ENCODE measurements at regions not wholly inside any gene's neighbourhood (a gene's known extent, or its start where the extent isn't known, plus 50 kb on each side); places are given as distances from the start of the nearest gene placed in this dataset.

DNA sequence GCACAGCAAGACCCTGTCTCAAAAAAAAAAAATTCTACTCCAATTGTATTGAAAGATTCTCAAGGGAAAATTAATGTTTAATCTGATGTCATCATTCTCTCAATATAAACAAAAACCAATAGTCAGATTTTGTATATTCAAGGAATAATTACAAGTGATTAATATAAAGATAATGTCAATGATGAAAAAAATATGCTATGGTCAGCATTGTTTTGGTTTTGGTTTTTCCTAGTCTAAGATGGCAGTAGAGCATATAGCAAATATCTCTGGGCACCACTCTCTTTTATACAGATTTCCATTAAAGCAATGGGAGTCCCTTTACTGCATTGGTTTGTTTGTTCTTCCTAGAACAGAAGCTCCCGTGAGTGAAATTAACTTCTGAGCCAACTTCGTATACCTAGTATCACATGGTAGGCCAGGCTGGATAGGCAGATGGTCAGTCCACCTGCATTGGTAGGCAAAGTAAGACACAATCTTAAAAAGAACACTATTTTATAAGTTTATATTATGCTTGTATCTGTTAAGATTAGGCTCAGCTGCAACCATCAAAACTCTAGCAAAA lies 523.8 kb upstream of the JARID2 start:
- intact Hi-C loops (cut with micrococcal nuclease) = no loop called here

- intact Hi-C loops (cut with micrococcal nuclease) = no loop called here
These were observed 523.2 kb upstream of the JARID2 start for GRCh38 chr6:14722704-14723103.

- intact Hi-C loops (cut with micrococcal nuclease) = no loop called here
These were observed 522.3 kb upstream of the JARID2 start for GRCh38 chr6:14723535-14724086.

DNA sequence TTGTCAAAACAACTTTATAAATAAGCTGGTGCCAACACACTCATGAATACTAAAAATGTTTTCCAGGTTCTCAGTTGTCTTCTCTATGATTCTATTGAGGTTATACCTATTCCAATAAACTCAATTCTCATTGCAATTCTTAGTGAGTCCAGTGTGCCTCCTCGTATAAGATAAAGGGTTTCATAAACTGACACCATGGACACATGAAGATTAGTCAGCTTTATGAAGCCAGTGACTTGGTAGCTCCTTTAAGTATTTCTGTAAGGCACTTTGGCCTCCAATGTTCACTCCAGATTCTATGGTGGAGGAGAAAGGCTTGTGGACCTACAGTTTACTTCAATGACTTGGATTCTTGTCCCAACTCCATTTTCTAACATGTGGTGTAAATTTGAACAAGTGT lies 521.3 kb upstream of the JARID2 start:
- intact Hi-C loops (cut with micrococcal nuclease) = no loop called here

- intact Hi-C loops (cut with micrococcal nuclease) = no loop called here
These were observed 518.9 kb upstream of the JARID2 start for GRCh38 chr6:14726816-14727493.

- intact Hi-C loops (cut with micrococcal nuclease) = no loop called here
These were observed 518.1 kb upstream of the JARID2 start for GRCh38 chr6:14727494-14728395.

DNA sequence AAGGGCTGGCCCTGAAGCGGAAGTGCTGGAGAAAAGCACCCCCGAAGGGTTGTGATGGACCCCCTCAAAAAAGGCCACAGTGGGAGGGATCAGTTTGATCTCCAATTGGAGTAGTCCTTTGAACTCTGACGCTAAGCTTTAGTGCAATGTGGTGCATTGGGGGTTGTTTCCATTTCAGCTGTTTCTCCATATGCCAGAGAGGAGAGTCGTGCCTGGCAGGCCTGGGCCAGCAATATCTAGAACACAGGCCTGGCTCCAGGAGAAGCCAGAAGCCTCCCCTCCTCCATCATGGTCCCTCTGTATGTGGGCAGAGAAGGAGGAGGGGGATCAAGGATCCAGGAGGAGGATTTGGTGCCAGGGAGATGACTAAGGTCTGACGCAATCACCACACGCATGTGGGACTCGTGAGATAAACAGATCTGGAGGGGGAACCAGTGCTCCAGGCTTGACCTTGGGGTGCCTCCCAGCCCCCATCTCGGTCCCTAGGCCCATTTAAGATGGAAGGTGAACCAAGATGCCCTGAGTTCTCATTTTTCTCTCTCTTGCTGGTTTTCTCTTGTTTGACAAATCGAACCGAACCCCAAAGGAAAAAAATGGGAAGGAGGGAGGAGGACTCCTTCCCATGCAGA lies 517.4 kb upstream of the JARID2 start:
- intact Hi-C loops (cut with micrococcal nuclease) = no loop called here

DNA sequence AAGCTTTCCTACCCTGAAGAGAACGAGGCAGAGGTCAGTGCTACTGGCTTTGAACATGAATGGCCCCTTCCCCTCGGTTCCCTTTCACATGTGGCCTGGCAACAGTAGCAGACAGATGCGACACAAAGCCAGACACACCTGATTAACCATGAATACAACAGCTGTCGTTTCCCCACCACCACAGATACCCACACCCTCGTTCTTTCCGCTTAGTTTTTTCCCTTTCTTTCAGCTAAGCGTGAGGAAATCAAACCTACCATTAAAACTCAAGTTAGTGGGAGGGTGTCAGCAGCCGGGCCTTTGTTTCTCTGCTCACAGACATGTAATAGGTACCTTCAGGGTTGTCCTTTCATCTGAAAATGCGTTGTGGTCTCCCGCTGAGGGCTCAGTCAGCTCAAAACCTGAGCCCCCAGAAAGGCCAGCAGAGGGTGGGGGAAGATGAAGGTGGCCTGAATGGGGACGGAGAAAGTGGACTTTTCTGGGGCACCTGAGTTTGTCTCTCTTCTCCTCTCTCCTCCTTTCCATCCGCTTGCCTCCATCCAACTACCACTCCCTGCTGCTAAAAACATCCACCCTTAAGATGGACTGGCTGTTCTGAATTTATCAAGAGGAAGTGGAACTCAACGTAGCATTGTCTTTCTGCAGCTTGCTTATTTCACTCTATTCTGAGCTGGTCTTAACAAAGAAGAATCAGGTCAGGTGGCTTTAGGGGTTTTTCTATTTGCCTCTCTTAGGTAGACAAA lies 516.6 kb upstream of the JARID2 start:
- intact Hi-C loops (cut with micrococcal nuclease) = no loop called here

DNA sequence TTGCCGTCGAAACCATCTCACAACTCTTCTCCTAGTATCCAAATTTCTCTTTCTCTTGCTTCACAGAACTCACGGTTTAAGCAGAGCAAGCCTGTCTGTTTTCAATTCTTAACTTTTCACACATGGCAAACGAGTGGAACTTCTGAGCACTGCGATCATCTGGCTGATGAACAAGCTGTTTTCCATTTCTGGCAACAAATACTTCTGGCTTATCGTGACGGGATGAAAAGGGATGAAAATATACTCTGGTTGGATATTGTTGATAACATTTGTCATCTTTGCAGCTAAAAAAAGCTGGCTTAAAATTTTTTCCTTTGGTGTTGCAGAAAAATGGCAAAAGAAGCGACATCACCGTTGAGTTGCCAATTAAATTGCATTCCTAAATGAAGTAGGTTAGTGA lies 515.2 kb upstream of the JARID2 start:
- intact Hi-C loops (cut with micrococcal nuclease) = no loop called here

GRCh38 chr6:14731611-14732010 lies 514.3 kb upstream of the JARID2 start:
- intact Hi-C loops (cut with micrococcal nuclease) = loop anchor here (2.0 kb wide), 1 partner anchor 17 kb away; no protein-coding TSS in a partner anchor

GRCh38 chr6:14732226-14732843 lies 513.5 kb upstream of the JARID2 start:
- intact Hi-C loops (cut with micrococcal nuclease) = loop anchor here (2.0 kb wide), 1 partner anchor 16 kb away; no protein-coding TSS in a partner anchor

GRCh38 chr6:14732844-14733757 lies 512.8 kb upstream of the JARID2 start:
- intact Hi-C loops (cut with micrococcal nuclease) = loop anchor here (1.0 to 2.0 kb wide), 8 partner anchors 16 to 512 kb away; no protein-coding TSS in a partner anchor

DNA sequence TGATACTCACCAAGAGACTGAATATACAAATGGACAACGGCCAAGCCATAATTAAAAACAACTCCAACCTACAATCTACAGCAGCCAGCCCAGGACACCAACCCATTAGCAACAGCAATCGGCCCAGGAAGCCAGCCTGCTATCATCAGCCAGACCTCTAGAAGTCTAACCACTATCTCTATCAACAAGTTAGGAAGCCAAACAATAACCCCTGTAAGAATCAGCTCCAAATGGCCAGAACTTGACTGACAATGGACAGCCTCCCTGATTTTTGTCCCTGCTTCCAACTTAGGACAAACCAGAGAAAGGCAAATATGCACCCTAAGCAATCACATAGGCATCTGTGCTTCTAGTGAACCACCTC lies 511.8 kb upstream of the JARID2 start:
- intact Hi-C loops (cut with micrococcal nuclease) = loop anchor here (2.0 kb wide), 1 partner anchor 457 kb away; no protein-coding TSS in a partner anchor

DNA sequence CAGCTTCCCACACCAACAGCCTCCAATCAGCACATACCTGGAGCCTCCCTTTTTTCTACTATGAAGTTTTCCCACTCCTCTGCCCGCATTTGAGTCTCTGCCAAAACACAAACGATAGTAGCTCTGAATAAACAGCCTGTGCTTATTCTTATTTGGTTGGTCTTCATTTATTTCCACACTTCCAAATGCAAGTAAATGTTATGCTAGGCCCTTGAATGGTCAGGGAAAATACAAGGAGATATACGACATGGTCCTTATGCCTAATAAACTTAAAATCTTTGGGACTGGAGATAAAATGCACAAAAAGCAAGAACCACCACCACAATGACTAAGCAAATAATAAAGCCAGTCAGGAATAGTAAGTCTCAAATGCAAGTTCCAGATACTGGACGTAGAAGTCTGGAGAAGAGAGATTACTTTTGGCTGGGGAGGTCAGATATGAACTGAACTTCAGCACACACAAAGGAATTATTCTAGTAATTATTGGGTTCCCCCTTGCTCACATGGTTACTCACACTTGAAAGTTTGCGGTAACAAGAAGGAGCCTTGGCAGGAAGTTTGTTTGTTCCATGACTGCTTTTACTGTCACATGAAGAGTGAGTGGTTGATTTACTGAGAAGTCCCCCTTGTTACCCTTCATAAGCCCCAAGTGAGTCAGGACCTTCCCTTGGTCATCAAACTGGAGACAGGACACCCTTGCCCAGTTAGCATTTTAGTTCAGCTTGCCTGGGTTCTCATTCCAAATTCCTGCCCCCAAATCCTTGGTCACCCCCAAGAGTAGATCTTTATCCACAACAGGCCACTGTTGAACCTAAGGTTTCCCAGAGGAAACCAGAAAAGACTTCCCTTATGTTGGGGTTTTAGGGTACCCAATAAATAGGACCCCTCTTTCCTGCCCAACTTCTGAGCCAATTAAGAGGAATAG lies 511.2 kb upstream of the JARID2 start:
- intact Hi-C loops (cut with micrococcal nuclease) = loop anchor here (1.0 to 5.0 kb wide), 3 partner anchors 9 to 688 kb away; no protein-coding TSS in a partner anchor

GRCh38 chr6:14735956-14736486 lies 509.8 kb upstream of the JARID2 start:
- intact Hi-C loops (cut with micrococcal nuclease) = loop anchor here (1.0 to 5.0 kb wide), 3 partner anchors 7 to 686 kb away; no protein-coding TSS in a partner anchor

DNA sequence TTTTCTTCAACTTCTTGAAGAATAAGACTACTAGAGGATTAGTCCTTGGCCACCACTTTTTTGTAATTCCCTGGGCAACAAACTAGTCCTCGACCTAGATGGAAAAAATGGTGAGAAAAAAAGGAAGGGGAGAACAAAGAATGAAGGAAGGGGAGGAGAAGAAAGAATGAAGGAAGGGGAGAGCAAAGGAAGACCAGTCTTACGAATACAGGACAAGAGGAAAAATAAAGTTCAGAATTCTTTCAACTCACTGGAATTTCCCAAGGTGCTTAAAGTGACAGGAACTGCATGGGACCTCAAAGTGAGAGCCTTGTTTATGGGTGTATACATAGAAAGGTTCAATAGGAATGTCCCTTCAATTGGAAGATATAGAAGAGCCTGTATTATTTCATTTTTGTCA lies 509.3 kb upstream of the JARID2 start:
- intact Hi-C loops (cut with micrococcal nuclease) = loop anchor here (5.0 kb wide), 1 partner anchor 686 kb away; no protein-coding TSS in a partner anchor

DNA sequence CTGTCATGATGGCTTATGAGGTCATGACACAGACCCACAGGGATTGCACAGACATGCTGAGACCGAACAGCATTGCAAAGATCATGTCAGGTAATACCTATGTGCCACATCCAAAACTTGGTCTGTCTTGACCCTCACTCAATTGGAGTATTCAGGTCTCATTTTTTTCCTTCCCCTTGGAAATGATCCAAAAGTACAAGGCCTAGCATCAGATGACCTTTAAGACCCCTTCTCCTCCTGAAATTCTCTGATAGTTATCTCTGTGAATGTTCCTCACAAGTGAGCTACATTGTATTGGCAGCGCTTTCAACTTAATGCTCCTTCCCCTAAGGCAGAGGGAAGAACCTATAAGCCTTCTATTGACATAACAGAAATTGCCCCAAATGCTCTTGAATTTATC lies 507.4 kb upstream of the JARID2 start:
- intact Hi-C loops (cut with micrococcal nuclease) = loop anchor here (5.0 kb wide), 1 partner anchor 684 kb away; no protein-coding TSS in a partner anchor

Measured in T-helper 1 cell treated with Interleukin-12 subunit alpha and Interleukin-12 subunit beta and Interleukin-4 antibody, amounts not matched to agents 30 ng/mL and 1 ng/mL, for 36 hours (primary cell).